Right forelimb (tissue), 1 donor: ENCODE measurements at regions not wholly inside any gene's neighbourhood (a gene's known extent, or its start where the extent isn't known, plus 50 kb on each side); places are given as distances from the start of the nearest gene placed in this dataset.
"Not testable (repeated sequence)": the region's sequence is repeated elsewhere in the genome, so short reads cannot be mapped to it uniquely, and the experiment has no call there.

ENCODE experiments used
- DNase-seq: peaks from one replicate; pipeline ENCODE4 v3.0.0-alpha.2; 2018

GRCh38 chr12:59079002-59079401, 158.7 kb upstream of the LRIG3 start:
- DNase-seq, result no peak

GRCh38 chr12:59077575-59078426, 157.5 kb upstream of the LRIG3 start:
- DNase-seq, result peak; percentile 65

GRCh38 chr12:59077153-59077552, 156.8 kb upstream of the LRIG3 start:
- no peak for DNase-seq

DNA sequence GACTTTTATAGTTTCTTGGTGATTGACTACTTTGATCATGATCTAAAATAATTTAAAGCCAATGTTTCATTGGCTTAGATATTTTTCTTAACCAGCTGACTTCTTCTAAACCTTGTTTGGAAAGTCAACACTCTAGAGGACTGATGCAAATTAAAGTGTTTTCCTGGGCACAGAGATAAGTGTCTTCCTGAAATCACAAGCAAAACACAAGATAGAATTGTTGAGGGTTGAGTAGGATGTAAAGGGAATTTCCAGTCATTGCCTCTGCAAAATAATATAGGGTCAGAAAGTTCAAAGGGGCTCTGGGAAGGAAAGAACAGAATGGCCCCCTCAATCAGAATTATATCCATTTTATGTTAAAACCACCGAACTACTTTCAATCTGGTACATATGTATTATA, 156.3 kb upstream of the LRIG3 start:
- DNase-seq, result no peak

DNA sequence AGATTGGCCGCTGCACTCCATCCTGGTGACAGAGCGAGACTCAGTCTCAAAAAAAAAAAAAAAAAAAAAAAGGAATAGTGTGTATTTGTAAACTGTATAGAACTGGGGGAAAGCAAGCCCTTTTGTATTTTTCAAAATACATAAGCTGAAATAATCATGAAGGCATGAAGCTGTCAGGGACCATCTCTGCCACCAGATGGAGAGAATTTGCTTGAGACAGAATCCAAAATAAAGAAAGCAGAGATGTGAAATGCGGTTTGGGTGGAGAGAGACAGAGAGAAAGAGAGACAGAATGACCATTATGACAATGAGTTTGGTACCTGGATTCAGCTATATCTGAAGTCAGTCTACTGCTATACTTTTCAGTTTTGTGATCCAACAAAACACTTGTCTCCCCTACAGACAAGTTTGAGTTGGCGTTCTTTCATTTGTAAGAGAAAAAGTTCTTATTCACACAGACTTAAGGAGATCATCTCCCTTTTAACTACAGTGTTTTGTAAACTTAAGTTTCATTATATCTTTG, 155.7 kb upstream of the LRIG3 start:
- DNase-seq, result no peak

- no peak for DNase-seq
Observed at GRCh38 chr12:59075141-59075540, 154.8 kb upstream of the LRIG3 start.

- no peak for DNase-seq
Observed at GRCh38 chr12:59070322-59070933, 150.1 kb upstream of the LRIG3 start.

DNA sequence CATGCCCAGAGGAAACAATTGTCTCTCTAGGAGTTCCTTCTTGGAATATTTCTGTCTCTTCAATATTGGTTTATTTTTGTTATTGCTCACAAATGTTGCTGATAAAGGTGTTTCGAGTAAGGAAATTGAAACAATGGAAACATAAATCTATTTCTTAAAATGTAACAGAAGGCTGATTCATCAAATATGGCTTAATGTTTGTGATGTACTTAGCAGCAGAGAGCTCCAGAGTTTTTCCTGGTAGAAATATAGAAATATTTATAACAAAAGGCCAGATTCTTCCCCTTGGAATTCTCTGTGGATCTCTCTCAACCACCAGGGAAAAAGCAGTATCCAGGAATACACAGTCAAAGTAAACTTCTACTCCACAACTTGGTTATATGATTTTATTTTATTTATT, 149.2 kb upstream of the LRIG3 start:
- DNase-seq, result no peak

DNA sequence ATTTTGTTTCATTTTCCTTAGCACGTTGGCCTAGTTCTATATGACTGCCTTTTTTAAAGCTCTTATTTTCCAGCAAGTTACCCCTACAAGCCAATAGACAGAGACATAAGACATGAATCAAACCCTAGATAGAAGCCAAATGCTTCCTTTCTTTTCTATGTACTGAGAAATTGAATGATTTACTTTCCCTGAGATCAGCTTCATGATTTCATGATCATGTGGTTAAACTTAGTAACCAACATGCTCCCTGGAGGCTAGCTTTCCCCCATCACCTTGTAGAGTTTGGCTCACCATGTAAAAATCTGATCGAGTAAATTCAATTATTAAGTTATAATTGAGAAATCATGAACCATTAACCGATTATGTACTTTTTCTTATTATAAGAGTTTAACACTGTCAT, 148.1 kb upstream of the LRIG3 start:
- no peak for DNase-seq

GRCh38 chr12:59067083-59067482, 146.8 kb upstream of the LRIG3 start:
- DNase-seq, result no peak

DNA sequence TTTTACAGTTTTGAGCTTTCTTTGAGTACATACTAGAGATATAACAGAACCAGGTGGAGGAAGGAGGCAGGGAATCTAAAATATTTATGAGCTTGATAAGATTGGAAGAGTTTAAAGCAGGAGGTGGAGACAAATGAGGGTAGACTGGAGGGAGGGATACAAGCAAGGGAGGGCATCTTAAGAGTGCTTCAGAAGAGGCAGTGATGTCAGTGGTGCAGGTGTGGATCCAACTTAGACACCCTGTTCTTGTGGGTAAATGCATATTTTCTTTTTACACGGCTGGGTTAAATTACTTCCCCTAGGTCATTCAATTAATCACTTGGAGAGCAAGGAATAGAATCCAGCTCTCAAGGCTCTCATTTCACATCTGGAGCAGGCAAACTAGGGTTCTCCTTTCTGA, 146.1 kb upstream of the LRIG3 start:
- no peak for DNase-seq

- no peak for DNase-seq
Observed at GRCh38 chr12:59059088-59059935, 139.0 kb upstream of the LRIG3 start.

DNA sequence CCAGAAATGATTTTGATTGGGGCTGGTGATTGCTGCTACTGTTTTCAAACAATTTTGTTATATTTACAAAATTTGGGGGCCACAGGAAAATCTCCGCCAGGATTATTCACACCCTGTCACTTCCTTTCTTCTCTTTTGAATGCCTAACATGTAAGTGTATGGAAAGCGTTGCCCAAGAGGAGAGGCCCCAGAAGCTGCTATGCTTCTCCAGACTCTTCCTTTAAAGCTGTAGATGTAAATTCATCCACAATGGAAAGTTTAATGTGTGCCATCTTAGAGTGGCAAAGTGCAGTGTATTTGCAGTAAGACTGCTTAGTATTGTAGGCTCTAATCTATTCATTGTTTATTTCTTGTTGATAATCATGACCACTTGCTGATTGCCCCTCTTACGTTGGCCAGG, 136.7 kb upstream of the LRIG3 start:
- no peak for DNase-seq

- no peak for DNase-seq
Observed at GRCh38 chr12:59055204-59055860, 135.0 kb upstream of the LRIG3 start.

DNA sequence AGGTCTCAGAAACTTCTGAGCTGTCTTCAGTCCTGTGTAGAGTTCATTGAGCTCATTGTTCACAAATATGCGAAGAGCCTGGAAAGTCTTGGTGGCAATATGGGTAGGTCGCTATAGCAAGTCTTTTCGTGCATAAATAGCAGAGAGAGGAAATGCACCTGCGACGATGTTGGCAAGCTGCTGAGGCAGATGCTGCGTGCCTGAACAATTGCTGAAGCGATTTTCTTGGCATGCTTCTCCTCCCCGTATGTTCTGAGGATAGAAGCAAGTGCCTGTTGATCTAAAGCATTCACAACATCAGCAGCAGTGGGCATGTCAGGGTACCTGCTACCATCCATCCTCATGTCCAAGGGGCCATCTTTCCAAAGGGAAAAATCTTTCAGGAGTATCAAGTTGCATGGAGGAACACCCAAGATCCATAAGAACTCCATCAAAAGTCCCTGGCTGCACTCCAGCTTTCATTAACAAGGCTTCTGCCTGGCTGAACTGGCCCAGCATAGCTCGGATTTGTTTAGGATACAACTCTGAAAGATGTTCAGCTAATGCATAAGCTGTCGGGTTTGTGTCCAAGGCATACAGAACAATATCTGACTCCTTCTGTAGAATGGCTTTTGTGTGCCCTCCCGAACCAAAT, 133.1 kb upstream of the LRIG3 start:
- not testable (repeated sequence) for DNase-seq

DNA sequence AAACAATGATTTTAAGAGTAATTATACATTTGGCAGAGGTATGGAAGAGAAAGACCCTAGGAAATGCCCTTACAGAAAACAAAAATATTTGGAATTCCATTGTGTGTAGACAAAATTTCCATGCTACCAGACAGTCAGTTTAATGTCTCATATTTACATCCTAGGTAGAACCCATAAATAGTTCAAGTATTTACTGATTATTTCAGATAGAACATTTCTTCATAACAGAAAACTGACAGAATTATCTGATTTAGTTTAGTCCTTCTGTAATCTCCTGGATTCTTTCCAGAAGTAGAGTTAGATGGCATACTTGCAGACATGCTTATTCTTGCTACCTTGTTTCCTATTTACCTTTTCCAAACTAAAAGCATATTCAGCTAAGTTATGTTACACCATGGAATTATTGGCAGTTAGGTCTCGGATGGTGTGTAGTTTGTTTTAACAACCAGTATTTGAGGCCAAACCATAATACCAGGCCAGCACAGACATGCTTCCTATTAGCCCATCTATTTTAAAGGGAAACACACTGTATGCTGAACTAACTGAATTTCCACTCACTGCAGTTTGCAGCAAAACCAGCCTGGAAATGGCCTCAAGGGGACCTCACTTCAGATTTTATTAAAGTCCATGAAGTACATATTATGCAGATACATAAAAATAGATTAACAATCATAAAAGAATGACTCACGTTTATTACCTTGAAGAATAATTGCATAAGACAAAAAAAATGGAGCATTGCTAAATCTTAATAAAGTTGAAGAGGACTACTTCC, 126.6 kb upstream of the LRIG3 start:
- DNase-seq, result no peak

DNA sequence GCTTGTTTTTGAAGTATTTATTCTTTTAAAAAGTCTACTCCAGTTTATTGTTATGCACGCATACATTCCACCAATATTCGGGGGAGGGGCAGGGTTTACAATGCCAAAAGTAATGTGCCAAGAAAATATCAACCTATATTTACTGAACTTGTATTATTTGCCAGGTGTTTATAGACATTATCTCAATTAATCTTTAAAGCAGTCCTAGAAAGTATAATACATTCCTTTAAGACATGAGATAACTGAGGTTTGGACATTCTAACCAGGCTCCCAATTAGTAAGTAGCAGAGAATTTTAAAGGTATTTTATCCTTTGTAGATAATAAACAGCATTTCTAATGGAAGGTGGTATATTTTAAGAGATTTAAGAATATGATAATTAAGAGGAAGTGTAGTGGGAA, 124.5 kb upstream of the LRIG3 start:
- DNase-seq, result no peak

GRCh38 chr12:59041241-59042121, 121.2 kb upstream of the LRIG3 start:
- DNase-seq, result no peak

DNA sequence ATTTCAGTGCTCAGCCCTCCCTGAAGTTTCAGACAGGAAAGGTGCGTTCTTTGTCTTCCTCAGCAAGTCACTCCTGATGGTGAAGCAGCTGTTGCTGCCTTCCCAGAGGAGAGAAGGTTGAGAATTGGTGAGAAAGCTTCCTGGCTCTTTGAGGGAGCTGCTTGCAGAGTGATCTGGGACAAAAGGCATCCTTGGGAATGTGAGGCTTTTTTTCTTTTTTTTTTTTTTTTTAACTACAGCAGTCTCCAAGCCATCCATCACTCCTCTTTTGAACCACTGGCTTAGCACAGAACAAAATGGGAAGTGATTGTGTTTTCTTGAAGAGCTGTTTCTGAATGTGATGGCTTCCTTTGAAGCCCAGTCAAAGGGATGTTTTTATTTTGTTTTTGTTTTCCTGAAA, 120.4 kb upstream of the LRIG3 start:
- DNase-seq, result no peak

GRCh38 chr12:59040043-59040442, 119.7 kb upstream of the LRIG3 start:
- no peak for DNase-seq

DNA sequence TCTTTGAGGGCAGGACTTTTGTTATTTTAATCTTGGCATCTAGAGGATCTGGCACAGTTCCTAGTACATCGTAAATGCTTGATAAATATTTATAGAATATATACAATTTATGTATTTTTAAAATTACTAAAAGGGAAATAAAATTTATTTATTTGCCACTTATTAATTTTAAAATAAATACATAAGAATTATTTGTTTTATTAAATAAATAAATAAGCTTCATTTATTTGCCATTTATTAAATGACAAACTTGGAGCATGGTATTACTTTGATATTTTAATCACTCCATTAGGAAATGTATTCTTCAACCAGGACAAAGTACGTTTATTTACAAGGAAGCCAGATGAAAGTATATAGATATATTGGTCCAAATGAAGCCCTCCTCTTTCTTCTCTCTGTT, 118.7 kb upstream of the LRIG3 start:
- DNase-seq, result no peak
